Heart right ventricle (tissue), 16 donors: ENCODE measurements at regions not wholly inside any gene's neighbourhood (a gene's known extent, or its start where the extent isn't known, plus 50 kb on each side); places are given as distances from the start of the nearest gene placed in this dataset.
"Not testable (repeated sequence)": the region's sequence is repeated elsewhere in the genome, so short reads cannot be mapped to it uniquely, and the experiment has no call there.

Experiments used
- ATAC-seq, 8 donors: fragments of 200-7000 bp; cut with Tn5 transposase; one replicate each; pipeline ENCODE4 v1.9.1; 2020; ENCODE audit warnings: mild to moderate bottlenecking in 8 of 8, moderate library complexity in 8 of 8, moderate number of reproducible peaks in 1 of 8
- DNase-seq, 2 donors: peaks; one replicate each; pipeline ENCODE4 v3.0.0-alpha.2; 2020
- H3K27ac ChIP-seq, 10 donors: fragments of 200-600 bp; sonication (generic) in 2 of 10; one replicate each; pipeline versions ENCODE4 v1.5.0 to v1.8.0; 2020 to 2022; ENCODE audit warnings: mild to moderate bottlenecking in 3 of 10
- H3K27me3 ChIP-seq, 7 donors: fragments of 200-600 bp; one replicate each; pipeline ENCODE4 v1.8.0; 2021 to 2022; ENCODE audit warnings: mild to moderate bottlenecking in 2 of 7
- H3K36me3 ChIP-seq, 9 donors: fragments of 200-600 bp; sonication (generic) in 1 of 9; one replicate each; pipeline versions ENCODE4 v1.5.0 to v1.8.0; 2020 to 2022; ENCODE audit warnings: mild to moderate bottlenecking in 2 of 9
- H3K4me1 ChIP-seq, 9 donors: fragments of 200-600 bp; sonication (generic) in 1 of 9; one replicate each; pipeline versions ENCODE4 v1.5.0 to v1.8.0; 2020 to 2022; ENCODE audit warnings: mild to moderate bottlenecking in 4 of 9
- H3K4me3 ChIP-seq, 10 donors: fragments of 200-600 bp; sonication (generic) in 2 of 10; one replicate each; pipeline versions ENCODE4 v1.5.0 to v1.8.0; 2020 to 2022; ENCODE audit warnings: mild to moderate bottlenecking in 7 of 10, moderate library complexity in 2 of 10
- H3K9me3 ChIP-seq, 11 donors: fragments of 200-600 bp in 10 of 11; sonication (generic) in 2 of 11; one replicate each; pipeline versions ENCODE4 v1.5.0 to v1.8.0; 2013 to 2022; ENCODE audit warnings: mild to moderate bottlenecking in 2 of 11, control low read depth in 1 of 11, moderate library complexity in 1 of 11
- CTCF ChIP-seq, 9 donors: fragments of 200-600 bp; sonication (generic) in 2 of 9; IDR thresholded peaks; one replicate each; pipeline versions ENCODE4 v1.5.0 to v1.8.0; 2021 to 2022; ENCODE audit warnings: antibody characterized with exemption in 9 of 9, mild to moderate bottlenecking in 5 of 9, moderate library complexity in 1 of 9
- WGBS, 2 donors: extraction: QIAGEN DNeasy Blood & Tissue Kit; methylation state at CpG; one replicate each; pipeline ENCODE4 v1.1.7; 2013; ENCODE audit warnings: inconsistent platforms in 1 of 2; 5-methylcytosine and 5-hydroxymethylcytosine counted together
- intact Hi-C, 10 donors: fragments of 100-400 bp; cut with DNase I; formaldehyde crosslinking; loops; one replicate each; pipeline versions ENCODE4 v1.11.1 to v1.14.2; 2022
- donor health status: Arrhythmogenic right ventricular cardiomyopathy.
- donor health status: ischemic (EF 13 %, LVEDD 7.1; RV severe dilation, severe dysfunction).
- donor health status: healthy with polysubstance abuse.
- donor health status: DM: no; HTN: yes; CAD: no.
- donor health status: DM: no; HTN: no; CAD: no.
- donor health status: ischemic (EF 25% LVEDD 6.9; RV normal size, moderate dysfunction).
- donor health status: ischemic (EF 25% LVEDD 5.7; RV mildly dilated, moderate dysfunction).
- donor health status: healthy.
- donor health status: DM: yes; HTN: yes; CAD: no.
- donor health status: Ischemic cardiomyopathy.
- donor health status: ischemic (EF 35%, LVEDD 5.7; RV mildly dilated, moderate dysfunction).
- donor health status: nonischemic (EF 11% LVEDD 7.7; RV severe dilation, severe dysfunction).
- donor health status: DM: yes; HTN: yes; CAD: no.
- donor health status: PGD.
- donor health status: ischemic (EF 29% LVEDD 5.4; RV normal size, mild dysfunction).
- donor health status: nonischemic (EF 23%, LVEDD 6.1; RV moderate dilation, normal function).

GRCh38 chr2:13515254-13515653 lies 798.5 kb downstream of the TRIB2 start:
- ATAC-seq (no peak), DNase-seq (no peak)
- TF ChIP-seq CTCF (IDR thresholded peaks at IDR 0.05) = no peak
- H3K9me3 ChIP-seq = peaks cover 0 to 4% (median 0%) of the 10 kb centered on the region in 11 donors
- no peak overlapping the region for H3K4me3 ChIP-seq
- 74 to 82% methylated on average over 3 of the region's 3 CpGs for WGBS, 2 donors
- intact Hi-C loops = no loop called here
- no peaks in the 10 kb centered on the region for H3K27me3 ChIP-seq
- H3K27ac ChIP-seq = no peak overlapping the region
- H3K36me3 ChIP-seq = no peaks in the 10 kb centered on the region
- no peaks in the 10 kb centered on the region for H3K4me1 ChIP-seq

DNA sequence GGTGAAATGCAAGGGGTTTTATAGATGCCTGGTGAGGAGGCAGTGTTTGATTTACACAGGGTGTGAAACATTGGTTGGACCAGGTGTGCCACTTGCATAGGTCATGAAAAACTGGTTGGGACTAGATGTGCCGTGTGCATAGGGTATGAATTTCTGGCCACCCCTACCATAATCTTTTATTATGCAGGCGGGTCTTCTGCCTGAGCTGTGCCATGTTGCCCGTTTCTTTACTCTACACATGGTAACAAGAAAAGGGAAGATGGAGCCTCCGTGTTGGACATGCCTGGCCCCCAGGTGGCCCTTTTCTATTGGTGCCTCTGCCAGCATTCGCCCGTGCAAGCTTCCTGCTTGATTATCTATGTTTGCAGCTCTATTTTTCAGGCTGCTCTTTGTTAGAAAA lies 805.4 kb downstream of the TRIB2 start:
- no peak for ATAC-seq
- Histone ChIP-seq H3K9me3 (no peaks in the 10 kb centered on the region), H3K4me3 (no peak overlapping the region), H3K27me3 (no peaks in the 10 kb centered on the region), H3K27ac (no peak overlapping the region), H3K36me3 (no peaks in the 10 kb centered on the region), H3K4me1 (peaks cover 0 to 11% (median 0%) of the 10 kb centered on the region in 9 donors)
- DNase-seq = no peak
- intact Hi-C loops = no loop called here
- WGBS, 2 donors = 77 to 83% methylated on average over 6 of the region's 6 CpGs
- no peak for TF ChIP-seq CTCF (IDR thresholded peaks at IDR 0.05)

- Histone ChIP-seq H3K27ac (peak overlapping the region in 1 of 10 donors; percentile 33), H3K4me3 (no peak overlapping the region), H3K27me3 (no peaks in the 10 kb centered on the region), H3K36me3 (no peaks in the 10 kb centered on the region), H3K9me3 (no peaks in the 10 kb centered on the region), H3K4me1 (peaks cover 0 to 11% (median 0%) of the 10 kb centered on the region in 9 donors)
- WGBS, 2 donors = 26 to 34% methylated on average over 6 of the region's 6 CpGs
- intact Hi-C loops = no loop called here
- DNase-seq (peak in 1 of 2 donors; percentile 19), ATAC-seq (peak; percentile 64 to 99 (median 91))
- TF ChIP-seq CTCF (IDR thresholded peaks at IDR 0.05) = peak in 6 of 9 donors; percentile 7 to 44 (median 26)
These were observed 806.4 kb downstream of the TRIB2 start for GRCh38 chr2:13522917-13523821.

GRCh38 chr2:13524492-13524891 lies 807.8 kb downstream of the TRIB2 start:
- no peak for TF ChIP-seq CTCF (IDR thresholded peaks at IDR 0.05)
- ATAC-seq = no peak
- Histone ChIP-seq H3K36me3 (no peaks in the 10 kb centered on the region), H3K27ac (no peak overlapping the region), H3K27me3 (no peaks in the 10 kb centered on the region), H3K9me3 (no peaks in the 10 kb centered on the region), H3K4me3 (no peak overlapping the region), H3K4me1 (peaks cover 0 to 11% (median 0%) of the 10 kb centered on the region in 9 donors)
- WGBS, 2 donors = 64 to 78% methylated on average over 1 of the region's 1 CpG
- intact Hi-C loops = no loop called here
- DNase-seq = no peak

GRCh38 chr2:13531735-13532410 lies 815.1 kb downstream of the TRIB2 start:
- H3K27ac ChIP-seq, H3K4me1 ChIP-seq, H3K27me3 ChIP-seq, H3K4me3 ChIP-seq, intact Hi-C loops, ATAC-seq, H3K9me3 ChIP-seq, DNase-seq, H3K36me3 ChIP-seq: not testable (repeated sequence)
- WGBS, 2 donors = 74 to 77% methylated on average over 8 to 9 of the region's 9 CpGs

GRCh38 chr2:13532781-13533523 lies 816.2 kb downstream of the TRIB2 start:
- H3K4me1 ChIP-seq, ATAC-seq, H3K4me3 ChIP-seq, H3K36me3 ChIP-seq, intact Hi-C loops, DNase-seq, H3K27ac ChIP-seq, H3K9me3 ChIP-seq, H3K27me3 ChIP-seq: not testable (repeated sequence)
- WGBS, 2 donors = 77 to 86% methylated on average over 22 of the region's 22 CpGs
